Activated CD8-positive, alpha-beta T cell treated with anti-CD3 and anti-CD28 coated beads for 36 hours (primary cell): ENCODE measurements at regions not wholly inside any gene's neighbourhood (a gene's known extent, or its start where the extent isn't known, plus 50 kb on each side); places are given as distances from the start of the nearest gene placed in this dataset.

Source experiments
- ATAC-seq: fragments of 200-7000 bp; cut with Tn5 transposase; one replicate; pipeline ENCODE4 v1.10.0; 2021; ENCODE audit warnings: mild to moderate bottlenecking, moderate library complexity
- CTCF ChIA-PET: fragments of 350-600 bp; sonication (Branson Sonifier 250); formaldehyde crosslinking; loops from one replicate; lab custom pipeline; 2021; ENCODE audit warnings: antibody characterized with exemption; lab: Charles Lee
- POLR2A ChIA-PET: fragments of 350-600 bp; sonication (Branson Sonifier 250); formaldehyde crosslinking; loops from one replicate; lab custom pipeline; 2021; ENCODE audit warnings: antibody characterized with exemption; lab: Charles Lee
- DNase-seq: peaks from one replicate; pipeline ENCODE4 v3.0.0-alpha.2; 2020
- H3K27ac Mint-ChIP-seq: one replicate; pipeline ENCODE4 v1.8.0; 2021; ENCODE audit warnings: mild to moderate bottlenecking, mixed read lengths
- H3K27me3 Mint-ChIP-seq: one replicate; pipeline ENCODE4 v1.8.0; 2021; ENCODE audit warnings: mixed read lengths
- H3K36me3 Mint-ChIP-seq: one replicate; pipeline ENCODE4 v1.8.0; 2021; ENCODE audit warnings: low read depth, mixed read lengths
- H3K4me1 Mint-ChIP-seq: one replicate; pipeline ENCODE4 v1.8.0; 2021; ENCODE audit warnings: low read depth, mixed read lengths
- H3K4me3 Mint-ChIP-seq: one replicate; pipeline ENCODE4 v1.8.0; 2021; ENCODE audit warnings: mild to moderate bottlenecking, moderate library complexity, mixed read lengths
- H3K9me3 Mint-ChIP-seq: one replicate; pipeline ENCODE4 v1.8.0; 2021; ENCODE audit warnings: mixed read lengths
- intact Hi-C: fragments of 100-400 bp; cut with micrococcal nuclease; formaldehyde crosslinking; loops from one replicate; pipeline ENCODE4 v1.10.0; 2022
- TF ChIP-seq, protein P1 (sequence below): fragments of 200-600 bp; IDR thresholded peaks from one replicate; pipeline ENCODE4 v1.8.0; 2022; ENCODE audit warnings: antibody characterized with exemption, mild to moderate bottlenecking

DNA sequence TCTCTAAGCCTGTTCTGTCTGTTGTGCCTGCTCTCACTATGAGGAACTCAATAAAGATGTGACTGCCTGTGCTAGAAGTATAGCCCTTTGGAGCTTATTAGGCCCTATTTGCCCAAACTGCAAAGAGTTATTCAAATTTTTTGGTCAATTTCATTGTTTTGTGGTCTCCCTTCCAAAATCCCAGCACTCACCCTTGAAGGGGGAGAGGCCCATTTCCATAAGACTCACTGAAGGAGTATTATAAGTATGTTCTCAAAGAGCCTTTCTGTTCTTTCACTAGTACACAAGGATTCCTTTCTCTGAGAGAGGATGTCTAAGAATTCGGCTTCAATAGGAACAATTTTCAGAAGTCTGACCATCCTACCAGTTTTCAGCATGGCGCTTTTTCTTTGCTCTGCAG, 641.9 kb upstream of the REG3G start:
- DNase-seq = no peak
- POLR2A ChIA-PET = no interaction called here
- no peak for ATAC-seq
- Mint-ChIP-seq H3K4me3 (no peak overlapping the region), H3K4me1 (no peaks in the 10 kb centered on the region), H3K27ac (no peak overlapping the region), H3K9me3 (peaks cover 12% of the 10 kb centered on the region), H3K36me3 (no peaks in the 10 kb centered on the region), H3K27me3 (no peaks in the 10 kb centered on the region)
- TF ChIP-seq, protein P1, sequence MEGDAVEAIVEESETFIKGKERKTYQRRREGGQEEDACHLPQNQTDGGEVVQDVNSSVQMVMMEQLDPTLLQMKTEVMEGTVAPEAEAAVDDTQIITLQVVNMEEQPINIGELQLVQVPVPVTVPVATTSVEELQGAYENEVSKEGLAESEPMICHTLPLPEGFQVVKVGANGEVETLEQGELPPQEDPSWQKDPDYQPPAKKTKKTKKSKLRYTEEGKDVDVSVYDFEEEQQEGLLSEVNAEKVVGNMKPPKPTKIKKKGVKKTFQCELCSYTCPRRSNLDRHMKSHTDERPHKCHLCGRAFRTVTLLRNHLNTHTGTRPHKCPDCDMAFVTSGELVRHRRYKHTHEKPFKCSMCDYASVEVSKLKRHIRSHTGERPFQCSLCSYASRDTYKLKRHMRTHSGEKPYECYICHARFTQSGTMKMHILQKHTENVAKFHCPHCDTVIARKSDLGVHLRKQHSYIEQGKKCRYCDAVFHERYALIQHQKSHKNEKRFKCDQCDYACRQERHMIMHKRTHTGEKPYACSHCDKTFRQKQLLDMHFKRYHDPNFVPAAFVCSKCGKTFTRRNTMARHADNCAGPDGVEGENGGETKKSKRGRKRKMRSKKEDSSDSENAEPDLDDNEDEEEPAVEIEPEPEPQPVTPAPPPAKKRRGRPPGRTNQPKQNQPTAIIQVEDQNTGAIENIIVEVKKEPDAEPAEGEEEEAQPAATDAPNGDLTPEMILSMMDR = no peak
- intact Hi-C loops = no loop called here
- CTCF ChIA-PET = no interaction called here

DNA sequence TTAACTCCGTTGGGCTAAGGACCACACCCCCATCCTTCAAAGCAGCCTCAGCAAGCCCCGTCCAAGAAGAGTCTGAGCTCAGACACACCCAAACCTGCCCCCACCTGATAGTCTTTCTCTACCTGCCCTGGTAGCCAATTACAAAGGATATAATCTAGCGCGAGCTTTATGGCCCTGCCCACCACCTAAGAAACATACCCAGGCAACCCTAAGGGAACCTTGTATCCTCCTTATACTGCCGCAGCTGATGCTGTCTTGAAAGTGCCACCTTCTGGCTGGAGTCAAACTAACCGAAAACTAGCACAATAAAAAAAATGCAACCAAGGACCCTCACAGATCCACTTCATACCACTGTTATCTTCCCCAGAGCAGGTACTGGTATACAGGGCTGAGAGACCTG, 628.3 kb upstream of the REG3G start:
- no peak overlapping the region for H3K4me3 Mint-ChIP-seq
- ChIA-PET POLR2A (no interaction called here), CTCF (no interaction called here)
- H3K4me1 Mint-ChIP-seq = no peaks in the 10 kb centered on the region
- peaks cover 47% of the 10 kb centered on the region for H3K9me3 Mint-ChIP-seq
- TF ChIP-seq, protein P1 = no peak
- intact Hi-C loops = no loop called here
- no peak for DNase-seq
- H3K27me3 Mint-ChIP-seq = no peaks in the 10 kb centered on the region
- H3K36me3 Mint-ChIP-seq = no peaks in the 10 kb centered on the region
- no peak for ATAC-seq
- H3K27ac Mint-ChIP-seq = no peak overlapping the region

DNA sequence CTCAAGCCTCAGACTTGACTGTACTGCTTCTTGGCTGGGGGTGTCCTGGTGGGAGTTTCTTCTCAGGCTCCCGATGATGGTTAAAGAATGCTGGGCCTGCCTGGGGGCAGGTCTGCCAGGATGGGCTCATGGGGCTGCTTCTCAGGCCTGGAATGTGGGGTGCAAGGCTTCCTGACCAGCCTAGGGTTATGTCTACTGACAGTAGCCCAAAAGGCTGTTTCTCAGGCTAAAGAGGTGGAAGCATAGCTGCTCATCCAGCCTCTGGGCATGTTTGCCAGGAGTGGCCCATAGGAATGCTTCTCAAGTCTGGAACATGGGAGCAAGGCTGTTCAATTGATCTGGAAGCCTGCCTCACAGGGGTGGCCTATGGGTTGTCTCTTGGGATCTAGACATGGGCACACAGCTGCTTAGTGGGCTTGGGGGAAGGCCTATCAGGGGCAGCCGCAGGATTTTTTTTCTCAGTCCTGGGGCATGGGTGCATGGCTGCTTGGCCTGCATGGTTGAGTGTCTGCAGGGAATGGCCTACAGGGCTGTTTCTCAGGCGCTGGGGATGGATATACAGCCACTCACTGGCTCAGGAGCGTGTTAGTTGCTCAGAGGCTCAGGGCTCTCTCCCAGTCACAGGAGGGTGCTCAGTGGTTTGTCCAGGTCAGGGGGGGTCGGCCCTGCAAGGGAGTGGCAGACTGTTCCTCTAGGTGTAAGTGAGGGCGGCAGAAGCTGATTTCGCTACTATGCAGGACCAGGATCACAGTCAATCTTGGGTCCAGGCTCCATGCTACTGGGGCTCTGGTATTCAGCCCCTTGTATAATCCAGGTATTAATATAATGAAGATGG, 617.3 kb upstream of the REG3G start:
- DNase-seq (no peak), ATAC-seq (no peak)
- Mint-ChIP-seq H3K27me3 (no peaks in the 10 kb centered on the region), H3K4me1 (no peaks in the 10 kb centered on the region), H3K36me3 (no peaks in the 10 kb centered on the region), H3K9me3 (peaks cover 17% of the 10 kb centered on the region), H3K27ac (no peak overlapping the region), H3K4me3 (no peak overlapping the region)
- ChIA-PET CTCF (no interaction called here), POLR2A (no interaction called here)
- TF ChIP-seq, protein P1 = no peak
- intact Hi-C loops = no loop called here

DNA sequence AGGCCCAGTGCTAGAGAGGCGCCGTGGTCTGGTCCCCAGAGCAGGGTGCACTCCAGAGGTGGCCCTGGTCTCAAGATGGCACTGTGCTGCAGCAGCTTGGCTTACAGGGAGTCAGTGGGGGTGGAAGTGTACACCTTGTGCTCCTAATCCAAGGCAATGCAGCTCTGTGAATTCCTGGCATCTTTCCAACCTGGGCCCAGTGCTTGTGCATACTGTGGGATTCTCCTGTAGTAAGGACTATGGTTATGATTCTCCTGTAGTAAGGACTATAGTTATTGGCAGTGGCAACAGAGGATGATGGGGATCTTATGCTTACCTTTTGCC, 616.7 kb upstream of the REG3G start:
- TF ChIP-seq, protein P1 = no peak
- intact Hi-C loops = no loop called here
- POLR2A ChIA-PET = no interaction called here
- Mint-ChIP-seq H3K27ac (no peak overlapping the region), H3K4me3 (no peak overlapping the region), H3K36me3 (no peaks in the 10 kb centered on the region), H3K9me3 (peaks cover 17% of the 10 kb centered on the region), H3K27me3 (no peaks in the 10 kb centered on the region), H3K4me1 (no peaks in the 10 kb centered on the region)
- DNase-seq (no peak), ATAC-seq (no peak)
- CTCF ChIA-PET = no interaction called here

DNA sequence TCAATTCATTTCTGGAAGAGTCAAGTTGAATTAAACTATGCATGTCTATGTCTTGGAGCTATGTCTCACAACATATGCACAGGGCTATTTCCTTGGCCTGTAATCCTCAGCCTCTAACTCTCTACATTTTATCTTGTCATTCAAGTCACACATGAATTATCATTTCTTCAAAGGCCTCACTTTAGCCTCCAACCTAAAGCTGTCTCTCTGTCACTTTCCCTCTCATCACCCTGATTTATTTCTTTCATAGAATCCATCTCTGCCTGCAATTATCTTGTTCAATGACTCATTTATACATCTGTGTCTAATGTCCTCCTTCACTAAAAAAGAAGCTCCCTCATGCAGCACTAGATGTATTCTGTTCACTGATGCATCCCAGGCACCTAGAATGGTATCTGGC, 614.2 kb upstream of the REG3G start:
- Mint-ChIP-seq H3K9me3 (peaks cover 14% of the 10 kb centered on the region), H3K4me1 (no peaks in the 10 kb centered on the region), H3K27me3 (no peaks in the 10 kb centered on the region), H3K4me3 (no peak overlapping the region), H3K27ac (no peak overlapping the region), H3K36me3 (no peaks in the 10 kb centered on the region)
- intact Hi-C loops = no loop called here
- TF ChIP-seq, protein P1 = no peak
- DNase-seq = no peak
- POLR2A ChIA-PET = no interaction called here
- CTCF ChIA-PET = no interaction called here
- ATAC-seq = no peak
